HCT116 (cell line): ENCODE measurements at regions not wholly inside any gene's neighbourhood (a gene's known extent, or its start where the extent isn't known, plus 50 kb on each side); places are given as distances from the start of the nearest gene placed in this dataset.

Source experiments
- EZH2 ChIP-seq: fragments of 200-600 bp; sonication (generic); IDR thresholded peaks from 2 replicates; pipeline ENCODE4 v1.6.1; 2017; ENCODE audit warnings: antibody characterized with exemption, mixed run types
- JUND ChIP-seq: IDR thresholded peaks from 2 replicates; pipeline ENCODE4 v1.6.1; 2012
- POLR2A ChIP-seq: IDR thresholded peaks from 2 replicates; pipeline ENCODE4 v1.7.0; 2011; ENCODE audit warnings: borderline replicate concordance; ENCODE audit not compliant: insufficient read depth, insufficient read length; ENCODE audit errors: extremely low read depth
- POLR2AphosphoS5 ChIP-seq: IDR thresholded peaks from 2 replicates; pipeline ENCODE4 v1.6.1; 2011; ENCODE audit warnings: mild to moderate bottlenecking, low read depth, low read length, moderate library complexity
- RAD21 ChIP-seq: IDR thresholded peaks from 2 replicates; pipeline ENCODE4 v1.6.1; 2012; ENCODE audit warnings: low read depth, mild to moderate bottlenecking
- SP1 ChIP-seq: IDR thresholded peaks from 2 replicates; pipeline ENCODE4 v1.6.1; 2012; ENCODE audit warnings: low read depth
- YY1 ChIP-seq: IDR thresholded peaks from 2 replicates; pipeline ENCODE4 v1.6.1; 2011; ENCODE audit warnings: low read length, low read depth, moderate library complexity, mild to moderate bottlenecking; ENCODE audit not compliant: insufficient replicate concordance; ENCODE audit errors: extremely low read depth
- TF ChIP-seq, protein P1 (sequence below), 3 experiments: fragments of 200-600 bp in 1 of 3; sonication (generic) in 1 of 3; IDR thresholded peaks in 2 of 3; conservative IDR thresholded peaks in 1 of 3; 2 replicates each; pipeline ENCODE4 v1.5.1; 2012 to 2017; ENCODE audit warnings: low read depth in 2 of 3, low read length in 2 of 3, antibody characterized with exemption in 1 of 3, borderline replicate concordance in 1 of 3, control low read depth in 1 of 3, mild to moderate bottlenecking in 1 of 3, mixed read lengths in 1 of 3, mixed run types in 1 of 3, moderate library complexity in 1 of 3; ENCODE audit not compliant: insufficient read depth in 1 of 3

DNA sequence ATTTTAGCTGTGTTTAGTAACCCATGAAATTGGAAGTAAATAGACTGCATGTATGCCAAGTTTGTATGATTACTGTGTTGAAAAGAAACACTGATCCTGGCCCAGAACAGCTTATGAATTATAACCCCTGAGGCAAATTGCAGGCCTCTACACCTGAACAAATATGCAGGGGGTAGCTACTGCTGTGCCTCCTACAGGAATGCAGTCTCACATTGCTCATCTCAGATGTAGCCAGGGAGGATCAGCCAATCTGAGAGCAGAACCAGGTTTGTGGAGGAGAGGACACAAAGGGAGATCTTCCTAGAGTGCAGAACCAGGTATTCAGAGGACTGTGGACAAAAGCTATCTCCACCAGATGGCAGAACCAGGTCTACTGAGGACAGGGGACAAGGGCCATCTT lies 442.2 kb upstream of the DDI1 start:
- no peak for TF ChIP-seq RAD21
- TF ChIP-seq, protein P1, sequence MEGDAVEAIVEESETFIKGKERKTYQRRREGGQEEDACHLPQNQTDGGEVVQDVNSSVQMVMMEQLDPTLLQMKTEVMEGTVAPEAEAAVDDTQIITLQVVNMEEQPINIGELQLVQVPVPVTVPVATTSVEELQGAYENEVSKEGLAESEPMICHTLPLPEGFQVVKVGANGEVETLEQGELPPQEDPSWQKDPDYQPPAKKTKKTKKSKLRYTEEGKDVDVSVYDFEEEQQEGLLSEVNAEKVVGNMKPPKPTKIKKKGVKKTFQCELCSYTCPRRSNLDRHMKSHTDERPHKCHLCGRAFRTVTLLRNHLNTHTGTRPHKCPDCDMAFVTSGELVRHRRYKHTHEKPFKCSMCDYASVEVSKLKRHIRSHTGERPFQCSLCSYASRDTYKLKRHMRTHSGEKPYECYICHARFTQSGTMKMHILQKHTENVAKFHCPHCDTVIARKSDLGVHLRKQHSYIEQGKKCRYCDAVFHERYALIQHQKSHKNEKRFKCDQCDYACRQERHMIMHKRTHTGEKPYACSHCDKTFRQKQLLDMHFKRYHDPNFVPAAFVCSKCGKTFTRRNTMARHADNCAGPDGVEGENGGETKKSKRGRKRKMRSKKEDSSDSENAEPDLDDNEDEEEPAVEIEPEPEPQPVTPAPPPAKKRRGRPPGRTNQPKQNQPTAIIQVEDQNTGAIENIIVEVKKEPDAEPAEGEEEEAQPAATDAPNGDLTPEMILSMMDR (IDR thresholded peaks at IDR 0.05 in 2 of 3, conservative IDR thresholded peaks at IDR 0.05 in 1 of 3; ENCODE audit: borderline replicate concordance in 1 of 3, insufficient read depth in 1 of 3, low read depth in 2 of 3, low read length in 2 of 3) = no peak
- TF ChIP-seq SP1 = no peak
- no peak for TF ChIP-seq EZH2
- no peak for TF ChIP-seq POLR2AphosphoS5
- no peak for TF ChIP-seq POLR2A
- no peak for TF ChIP-seq JUND
- no peak for TF ChIP-seq YY1
